CD4-positive, alpha-beta memory T cell (primary cell): ENCODE measurements at regions not wholly inside any gene's neighbourhood (a gene's known extent, or its start where the extent isn't known, plus 50 kb on each side); places are given as distances from the start of the nearest gene placed in this dataset.

Experiments
- CTCF ChIA-PET: fragments of 350-600 bp; sonication (Branson Sonifier 250); formaldehyde crosslinking; loops from one replicate; lab custom pipeline; 2021; ENCODE audit warnings: inconsistent platforms; ENCODE audit not compliant: partially characterized antibody; lab: Charles Lee
- POLR2A ChIA-PET: fragments of 350-600 bp; sonication (Branson Sonifier 250); formaldehyde crosslinking; loops from one replicate; lab custom pipeline; 2021; ENCODE audit not compliant: partially characterized antibody; lab: Charles Lee
- DNase-seq, 5 donors: peaks; one replicate each; pipeline versions ENCODE4 v3.0.0 to v3.0.0-alpha.2; 2020 to 2022; ENCODE audit warnings: mixed read lengths in 1 of 5
- H3K27ac ChIP-seq: one replicate; pipeline ENCODE4 v1.7.0; 2013; ENCODE audit warnings: low read depth, low read length
- H3K27me3 ChIP-seq: 2 replicates; pipeline ENCODE4 v1.7.0; 2013; ENCODE audit warnings: mild to moderate bottlenecking, low read length, moderate library complexity; ENCODE audit not compliant: insufficient read depth
- H3K36me3 ChIP-seq: 2 replicates; pipeline ENCODE4 v1.7.0; 2013; ENCODE audit warnings: mild to moderate bottlenecking, low read length, moderate library complexity; ENCODE audit not compliant: insufficient read depth
- H3K4me1 ChIP-seq: 2 replicates; pipeline ENCODE4 v1.7.0; 2013; ENCODE audit warnings: mild to moderate bottlenecking, low read length, moderate library complexity; ENCODE audit not compliant: insufficient read depth
- H3K4me3 ChIP-seq, 2 donors: one replicate each; pipeline ENCODE4 v1.7.0; 2013; ENCODE audit warnings: low read length in 2 of 2, mild to moderate bottlenecking in 1 of 2
- H3K9me3 ChIP-seq, 2 donors: one replicate each; pipeline ENCODE4 v1.7.0; 2013; ENCODE audit warnings: low read length in 2 of 2, control low read depth in 1 of 2; ENCODE audit not compliant: control insufficient read depth in 1 of 2
- H3K27ac Mint-ChIP-seq, 7 donors: one replicate each; pipeline ENCODE4 v1.8.0; 2020 to 2021; ENCODE audit warnings: mixed read lengths in 7 of 7, mild to moderate bottlenecking in 6 of 7, inconsistent platforms in 3 of 7, moderate library complexity in 3 of 7
- H3K27me3 Mint-ChIP-seq, 2 donors: one replicate each; pipeline ENCODE4 v1.8.0; 2020 to 2021; ENCODE audit warnings: mixed read lengths in 2 of 2
- H3K36me3 Mint-ChIP-seq, 2 donors: one replicate each; pipeline ENCODE4 v1.8.0; 2020 to 2021; ENCODE audit warnings: mixed read lengths in 2 of 2, inconsistent platforms in 1 of 2, mild to moderate bottlenecking in 1 of 2
- H3K4me1 Mint-ChIP-seq, 4 donors: one replicate each; pipeline ENCODE4 v1.8.0; 2020 to 2021; ENCODE audit warnings: mixed read lengths in 4 of 4, mild to moderate bottlenecking in 1 of 4
- H3K4me3 Mint-ChIP-seq, 8 donors: one replicate each; pipeline ENCODE4 v1.8.0; 2020 to 2021; ENCODE audit warnings: mixed read lengths in 8 of 8, mild to moderate bottlenecking in 7 of 8, moderate library complexity in 6 of 8, inconsistent platforms in 3 of 8
- H3K9me3 Mint-ChIP-seq, 8 donors: one replicate each; pipeline ENCODE4 v1.8.0; 2020 to 2021; ENCODE audit warnings: mixed read lengths in 8 of 8, mild to moderate bottlenecking in 5 of 8, inconsistent platforms in 3 of 8, moderate library complexity in 1 of 8
- intact Hi-C: fragments of 100-400 bp; cut with micrococcal nuclease; formaldehyde crosslinking; loops from one replicate; pipeline ENCODE4 v1.15.1; 2023

DNA sequence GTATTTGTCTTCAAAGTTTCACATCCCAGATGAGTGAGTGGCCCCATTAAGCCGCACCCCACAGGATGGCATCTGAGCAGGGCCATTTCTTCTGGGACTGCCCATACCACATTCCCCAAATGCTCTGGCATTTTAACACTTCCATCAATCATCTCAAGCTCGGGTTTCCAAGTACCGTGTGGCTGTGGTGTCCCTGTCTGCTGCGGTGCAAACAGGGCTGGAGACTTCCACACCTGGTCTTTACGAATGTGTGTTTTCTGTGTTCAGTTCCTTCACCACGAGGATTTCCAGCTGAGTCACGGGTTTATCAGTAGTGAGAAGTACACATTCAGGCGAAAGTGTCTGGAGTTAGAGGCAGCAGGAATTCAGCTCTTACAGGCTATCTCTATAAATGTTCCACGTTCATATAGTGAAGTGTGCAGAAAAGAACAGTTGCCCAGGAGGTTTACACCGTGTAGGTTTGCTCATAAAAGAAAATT lies 195.2 kb downstream of the RHOU start:
- peaks cover 0 to 3% of the 10 kb centered on the region in 2 donors for H3K27me3 Mint-ChIP-seq
- peak overlapping the region in 1 of 7 donors; percentile 2 for H3K27ac Mint-ChIP-seq
- POLR2A ChIA-PET: no interaction called here
- CTCF ChIA-PET: no interaction called here
- no peaks in the 10 kb centered on the region for H3K36me3 Mint-ChIP-seq
- Histone ChIP-seq H3K36me3 (no peaks in the 10 kb centered on the region), H3K9me3 (no peaks in the 10 kb centered on the region), H3K27me3 (no peaks in the 10 kb centered on the region), H3K4me3 (no peak overlapping the region), H3K27ac (no peak overlapping the region), H3K4me1 (no peaks in the 10 kb centered on the region)
- H3K9me3 Mint-ChIP-seq: peaks cover 0 to 11% (median 7%) of the 10 kb centered on the region in 8 donors
- no peak overlapping the region for H3K4me3 Mint-ChIP-seq
- H3K4me1 Mint-ChIP-seq: peaks cover 0 to 5% (median 2%) of the 10 kb centered on the region in 4 donors
- no peak for DNase-seq
- intact Hi-C loops: no loop called here

GRCh38 chr1:228933753-228934152 lies 198.5 kb downstream of the RHOU start:
- Mint-ChIP-seq H3K4me3 (peak overlapping the region in 1 of 8 donors; percentile 41), H3K9me3 (peaks cover 0 to 11% (median 3%) of the 10 kb centered on the region in 8 donors), H3K4me1 (peaks cover 15 to 23% (median 17%) of the 10 kb centered on the region in 4 donors), H3K27ac (peak overlapping the region in 1 of 7 donors; percentile 55), H3K27me3 (peaks cover 0 to 3% of the 10 kb centered on the region in 2 donors), H3K36me3 (no peaks in the 10 kb centered on the region)
- ChIA-PET CTCF (no interaction called here), POLR2A (no interaction called here)
- peaks cover 16% of the 10 kb centered on the region for H3K4me1 ChIP-seq
- no peak for DNase-seq
- intact Hi-C loops: no loop called here
- H3K9me3 ChIP-seq: no peaks in the 10 kb centered on the region
- no peak overlapping the region for H3K4me3 ChIP-seq
- H3K27ac ChIP-seq: no peak overlapping the region
- no peaks in the 10 kb centered on the region for H3K27me3 ChIP-seq
- H3K36me3 ChIP-seq: no peaks in the 10 kb centered on the region

DNA sequence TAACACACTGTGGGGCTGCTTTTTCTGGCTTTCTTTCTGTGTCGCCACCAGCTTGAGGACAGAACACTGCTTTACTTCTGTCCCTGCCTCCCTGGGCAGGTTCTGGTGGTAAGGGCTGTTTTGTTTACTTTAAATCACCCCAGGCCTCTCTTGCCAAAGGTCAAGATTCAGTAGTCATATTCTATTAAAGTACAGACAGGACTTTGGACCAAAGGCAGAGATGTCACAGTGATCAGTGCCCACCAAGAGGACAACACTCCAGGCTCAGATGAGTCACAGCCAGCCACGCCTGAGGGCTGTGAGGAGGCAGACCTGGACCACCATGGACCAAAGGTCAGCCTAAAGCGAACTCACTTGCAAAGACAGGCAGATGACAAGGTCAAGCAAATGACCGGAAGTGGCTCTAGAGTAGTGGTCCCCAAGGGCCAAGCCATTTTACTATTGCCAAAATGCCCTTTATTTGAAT lies 200.0 kb downstream of the RHOU start:
- H3K27ac Mint-ChIP-seq: no peak overlapping the region
- no peak overlapping the region for H3K27ac ChIP-seq
- intact Hi-C loops: no loop called here
- no peaks in the 10 kb centered on the region for H3K9me3 Mint-ChIP-seq
- POLR2A ChIA-PET: no interaction called here
- no peaks in the 10 kb centered on the region for H3K9me3 ChIP-seq
- peaks cover 0 to 3% of the 10 kb centered on the region in 2 donors for H3K27me3 Mint-ChIP-seq
- H3K4me3 ChIP-seq: no peak overlapping the region
- no peaks in the 10 kb centered on the region for H3K36me3 Mint-ChIP-seq
- no peaks in the 10 kb centered on the region for H3K36me3 ChIP-seq
- H3K4me1 ChIP-seq: peaks cover 16% of the 10 kb centered on the region
- H3K4me1 Mint-ChIP-seq: peaks cover 16 to 33% (median 20%) of the 10 kb centered on the region in 4 donors
- CTCF ChIA-PET: no interaction called here
- no peak for DNase-seq
- H3K27me3 ChIP-seq: no peaks in the 10 kb centered on the region
- no peak overlapping the region for H3K4me3 Mint-ChIP-seq

DNA sequence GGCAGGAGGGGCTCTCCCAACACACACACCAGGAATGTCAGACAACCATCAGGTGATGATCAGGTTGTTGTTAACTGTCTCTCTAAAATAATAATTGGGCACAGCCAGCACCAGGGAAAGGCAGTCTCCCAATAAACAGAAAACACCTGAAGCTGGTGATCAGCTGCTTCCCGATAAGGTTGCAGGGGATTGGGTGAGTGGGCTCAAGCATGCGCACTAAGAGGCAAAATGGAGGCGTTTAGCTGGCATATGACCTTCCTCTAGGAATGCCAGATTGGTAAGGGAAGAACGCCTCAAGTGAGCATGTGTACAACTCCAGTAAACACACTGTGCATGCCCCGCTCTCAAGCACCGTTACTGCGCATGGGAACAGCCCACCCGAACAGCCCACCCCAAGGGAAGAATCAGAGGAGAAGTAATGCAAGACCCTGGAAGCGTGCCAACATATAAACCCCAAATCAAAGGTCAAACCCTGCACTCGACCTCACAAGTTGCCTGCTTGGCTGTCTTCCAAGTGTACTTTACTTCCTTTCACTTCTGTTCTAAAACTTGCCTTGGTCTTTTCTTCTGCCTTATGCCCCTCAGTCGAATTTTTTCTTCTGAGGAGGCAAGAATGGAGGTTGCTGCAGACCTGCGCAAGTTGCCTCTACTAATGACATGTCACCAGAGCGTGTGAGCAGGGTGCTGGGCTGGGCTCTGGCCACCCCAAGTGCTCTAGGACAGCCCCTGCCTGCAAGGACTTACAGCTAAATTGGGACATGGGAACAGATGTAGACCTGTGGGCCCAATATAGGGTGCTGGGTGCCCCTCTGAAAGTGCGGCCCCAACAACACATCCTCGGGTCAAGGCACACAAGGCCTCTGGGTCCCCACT lies 200.8 kb downstream of the RHOU start:
- peak overlapping the region in 1 of 7 donors; percentile 87 for H3K27ac Mint-ChIP-seq
- intact Hi-C loops: no loop called here
- ChIA-PET CTCF (no interaction called here), POLR2A (no interaction called here)
- Histone ChIP-seq H3K9me3 (no peaks in the 10 kb centered on the region), H3K27ac (no peak overlapping the region), H3K27me3 (no peaks in the 10 kb centered on the region), H3K4me1 (peaks cover 16% of the 10 kb centered on the region), H3K36me3 (no peaks in the 10 kb centered on the region), H3K4me3 (no peak overlapping the region)
- H3K9me3 Mint-ChIP-seq: no peaks in the 10 kb centered on the region
- DNase-seq: peak in 1 of 5 donors; percentile 5
- H3K4me1 Mint-ChIP-seq: peaks cover 16 to 33% (median 20%) of the 10 kb centered on the region in 4 donors
- no peaks in the 10 kb centered on the region for H3K36me3 Mint-ChIP-seq
- H3K27me3 Mint-ChIP-seq: peaks cover 0 to 3% of the 10 kb centered on the region in 2 donors
- no peak overlapping the region for H3K4me3 Mint-ChIP-seq

- intact Hi-C loops: no loop called here
- H3K27me3 Mint-ChIP-seq: peaks cover 0 to 3% of the 10 kb centered on the region in 2 donors
- Histone ChIP-seq H3K4me3 (no peak overlapping the region), H3K4me1 (peaks cover 16% of the 10 kb centered on the region), H3K27ac (no peak overlapping the region), H3K36me3 (no peaks in the 10 kb centered on the region), H3K27me3 (no peaks in the 10 kb centered on the region), H3K9me3 (no peaks in the 10 kb centered on the region)
- no peak for DNase-seq
- no peaks in the 10 kb centered on the region for H3K9me3 Mint-ChIP-seq
- H3K36me3 Mint-ChIP-seq: no peaks in the 10 kb centered on the region
- H3K27ac Mint-ChIP-seq: peak overlapping the region in 1 of 7 donors; percentile 30
- ChIA-PET POLR2A (no interaction called here), CTCF (no interaction called here)
- H3K4me3 Mint-ChIP-seq: no peak overlapping the region
- peaks cover 16 to 36% (median 20%) of the 10 kb centered on the region in 4 donors for H3K4me1 Mint-ChIP-seq
Measured at GRCh38 chr1:228936881-228937280, 201.6 kb downstream of the RHOU start.

GRCh38 chr1:228937351-228937750 lies 202.1 kb downstream of the RHOU start:
- no peaks in the 10 kb centered on the region for H3K9me3 ChIP-seq
- CTCF ChIA-PET: no interaction called here
- POLR2A ChIA-PET: no interaction called here
- H3K36me3 Mint-ChIP-seq: no peaks in the 10 kb centered on the region
- H3K4me3 Mint-ChIP-seq: no peak overlapping the region
- H3K27me3 Mint-ChIP-seq: peaks cover 0 to 3% of the 10 kb centered on the region in 2 donors
- no peaks in the 10 kb centered on the region for H3K9me3 Mint-ChIP-seq
- no peak for DNase-seq
- no peak overlapping the region for H3K27ac Mint-ChIP-seq
- H3K4me3 ChIP-seq: no peak overlapping the region
- no peak overlapping the region for H3K27ac ChIP-seq
- peaks cover 16 to 36% (median 20%) of the 10 kb centered on the region in 4 donors for H3K4me1 Mint-ChIP-seq
- intact Hi-C loops: no loop called here
- no peaks in the 10 kb centered on the region for H3K27me3 ChIP-seq
- peaks cover 16% of the 10 kb centered on the region for H3K4me1 ChIP-seq
- no peaks in the 10 kb centered on the region for H3K36me3 ChIP-seq

DNA sequence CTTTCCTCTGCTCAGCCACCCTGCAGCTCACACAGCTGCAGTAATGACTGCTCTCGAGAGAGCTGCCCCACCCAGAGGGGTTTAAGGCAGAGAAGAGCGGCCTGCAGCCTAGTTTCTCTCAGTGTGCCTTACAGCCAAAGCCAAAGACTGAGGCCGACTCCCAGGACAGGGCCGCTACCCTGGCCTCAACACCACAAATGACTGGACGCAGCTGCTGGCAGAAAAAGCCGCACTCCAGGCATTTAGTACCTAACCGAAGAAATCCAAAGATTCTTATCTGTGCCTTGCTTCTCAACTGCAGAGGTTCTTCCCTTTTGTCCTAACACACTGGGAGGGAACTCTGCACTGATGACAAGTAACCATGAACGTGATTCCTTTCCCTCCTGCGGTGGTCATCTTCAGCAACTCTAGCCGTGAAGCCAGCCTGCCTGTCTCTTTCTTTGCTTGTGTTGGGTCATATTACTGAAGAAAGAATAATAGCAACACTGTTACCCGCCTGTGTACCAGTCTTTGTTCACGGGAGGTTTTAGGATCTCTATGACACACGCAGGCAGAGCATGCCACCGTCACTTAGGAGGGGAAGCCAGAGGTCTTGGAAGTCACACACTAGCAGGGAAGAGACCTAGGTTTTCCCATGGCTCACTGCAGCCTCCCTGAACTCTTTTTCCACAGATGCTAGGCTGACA lies 202.7 kb downstream of the RHOU start:
- H3K4me3 ChIP-seq: no peak overlapping the region
- H3K27ac Mint-ChIP-seq: peak overlapping the region in 5 of 7 donors; percentile 43 to 83 (median 70)
- no peaks in the 10 kb centered on the region for H3K27me3 ChIP-seq
- intact Hi-C loops: no loop called here
- CTCF ChIA-PET: no interaction called here
- H3K27me3 Mint-ChIP-seq: peaks cover 0 to 3% of the 10 kb centered on the region in 2 donors
- no peak overlapping the region for H3K27ac ChIP-seq
- H3K36me3 ChIP-seq: no peaks in the 10 kb centered on the region
- DNase-seq: no peak
- no peaks in the 10 kb centered on the region for H3K36me3 Mint-ChIP-seq
- H3K4me3 Mint-ChIP-seq: peak overlapping the region in 3 of 8 donors; percentile 20 to 41 (median 36)
- peaks cover 16% of the 10 kb centered on the region for H3K4me1 ChIP-seq
- H3K9me3 Mint-ChIP-seq: no peaks in the 10 kb centered on the region
- H3K9me3 ChIP-seq: no peaks in the 10 kb centered on the region
- POLR2A ChIA-PET: no interaction called here
- peaks cover 16 to 36% (median 20%) of the 10 kb centered on the region in 4 donors for H3K4me1 Mint-ChIP-seq
